ENCODE measurements at regions not wholly inside any gene's neighbourhood (a gene's known extent, or its start where the extent isn't known, plus 50 kb on each side); places are given as distances from the start of the nearest gene placed in this dataset.
"Not testable (repeated sequence)": the region's sequence is repeated elsewhere in the genome, so short reads cannot be mapped to it uniquely, and the experiment has no call there.

GRCh38 chr4:91684955-91685354, 618.8 kb upstream of the GRID2 start:
- Histone ChIP-seq H3K4me3 (ENCODE audit: low read length) (no peak overlapping the region), H3K27ac (ENCODE audit: low read depth in 1 of 2, low read length in 2 of 2) (no peak overlapping the region), H3K36me3 (ENCODE audit: insufficient read depth, low read length) (no peaks in the 10 kb centered on the region), H3K9me3 (ENCODE audit: control insufficient read depth in 1 of 2, insufficient read depth in 1 of 2, low read length in 2 of 2) (no peaks in the 10 kb centered on the region), H3K27me3 (ENCODE audit: control insufficient read depth in 1 of 2, insufficient read depth in 2 of 2, low read length in 2 of 2) (no peaks in the 10 kb centered on the region), H3K4me1 (ENCODE audit: insufficient read depth, low read length) (no peaks in the 10 kb centered on the region)
- CTCF ChIA-PET: no interaction called here
- Mint-ChIP-seq H3K27me3 (no peaks in the 10 kb centered on the region), H3K27ac (no peak overlapping the region), H3K4me3 (no peak overlapping the region), H3K4me1 (ENCODE audit: low read depth) (no peaks in the 10 kb centered on the region), H3K36me3 (ENCODE audit: low read depth) (no peaks in the 10 kb centered on the region), H3K9me3 (peaks cover 17% of the 10 kb centered on the region)
- TF ChIP-seq CTCF (IDR thresholded peaks at IDR 0.05): no peak
- ATAC-seq (ENCODE audit: poor library complexity) (no peak), DNase-seq (no peak)
- intact Hi-C loops (cut with DNase I, micrococcal nuclease): no loop called here
- POLR2A ChIA-PET: no interaction called here

- Histone ChIP-seq H3K27ac (ENCODE audit: low read depth in 1 of 2, low read length in 2 of 2) (no peak overlapping the region), H3K4me1 (ENCODE audit: insufficient read depth, low read length) (no peaks in the 10 kb centered on the region), H3K4me3 (ENCODE audit: low read length) (no peak overlapping the region), H3K27me3 (ENCODE audit: control insufficient read depth in 1 of 2, insufficient read depth in 2 of 2, low read length in 2 of 2) (no peaks in the 10 kb centered on the region), H3K9me3 (ENCODE audit: control insufficient read depth in 1 of 2, insufficient read depth in 1 of 2, low read length in 2 of 2) (peaks cover 0 to 4% of the 10 kb centered on the region in 2 experiments), H3K36me3 (ENCODE audit: insufficient read depth, low read length) (no peaks in the 10 kb centered on the region)
- H3K27ac Mint-ChIP-seq: no peak overlapping the region
- H3K36me3 Mint-ChIP-seq (ENCODE audit: low read depth): no peaks in the 10 kb centered on the region
- TF ChIP-seq CTCF (IDR thresholded peaks at IDR 0.05): no peak
- H3K4me1 Mint-ChIP-seq (ENCODE audit: low read depth): no peaks in the 10 kb centered on the region
- ChIA-PET POLR2A (no interaction called here), CTCF (no interaction called here)
- ATAC-seq (ENCODE audit: poor library complexity): no peak
- peaks cover 20% of the 10 kb centered on the region for H3K9me3 Mint-ChIP-seq
- no peak for DNase-seq
- no peaks in the 10 kb centered on the region for H3K27me3 Mint-ChIP-seq
- no peak overlapping the region for H3K4me3 Mint-ChIP-seq
- intact Hi-C loops (cut with DNase I, micrococcal nuclease): no loop called here
Observed at GRCh38 chr4:91688413-91688812, 615.4 kb upstream of the GRID2 start.

- H3K9me3 Mint-ChIP-seq: peaks cover 22% of the 10 kb centered on the region
- H3K4me3 Mint-ChIP-seq; H3K9me3 ChIP-seq (ENCODE audit: control insufficient read depth in 1 of 2, insufficient read depth in 1 of 2, low read length in 2 of 2); H3K36me3 ChIP-seq (ENCODE audit: insufficient read depth, low read length); H3K27me3 ChIP-seq (ENCODE audit: control insufficient read depth in 1 of 2, insufficient read depth in 2 of 2, low read length in 2 of 2); ATAC-seq (ENCODE audit: poor library complexity); H3K27me3 Mint-ChIP-seq; CTCF ChIA-PET; H3K4me3 ChIP-seq (ENCODE audit: low read length); H3K27ac Mint-ChIP-seq; H3K27ac ChIP-seq (ENCODE audit: low read depth in 1 of 2, low read length in 2 of 2); H3K4me1 ChIP-seq (ENCODE audit: insufficient read depth, low read length); intact Hi-C loops (cut with DNase I, micrococcal nuclease); DNase-seq; H3K36me3 Mint-ChIP-seq (ENCODE audit: low read depth); POLR2A ChIA-PET; H3K4me1 Mint-ChIP-seq (ENCODE audit: low read depth): not testable (repeated sequence)
Observed at GRCh38 chr4:91699691-91700090, 604.1 kb upstream of the GRID2 start.

GRCh38 chr4:91729851-91730250, 573.9 kb upstream of the GRID2 start:
- no peak for DNase-seq
- Mint-ChIP-seq H3K9me3 (peaks cover 3% of the 10 kb centered on the region), H3K27me3 (no peaks in the 10 kb centered on the region), H3K4me1 (ENCODE audit: low read depth) (no peaks in the 10 kb centered on the region), H3K4me3 (no peak overlapping the region), H3K36me3 (ENCODE audit: low read depth) (no peaks in the 10 kb centered on the region), H3K27ac (no peak overlapping the region)
- no peaks in the 10 kb centered on the region for H3K36me3 ChIP-seq (ENCODE audit: insufficient read depth, low read length)
- no peak for TF ChIP-seq CTCF (IDR thresholded peaks at IDR 0.05)
- intact Hi-C loops (cut with DNase I, micrococcal nuclease): no loop called here
- ATAC-seq (ENCODE audit: poor library complexity): no peak
- H3K27ac ChIP-seq (ENCODE audit: low read depth in 1 of 2, low read length in 2 of 2): no peak overlapping the region
- no peaks in the 10 kb centered on the region for H3K4me1 ChIP-seq (ENCODE audit: insufficient read depth, low read length)
- no peaks in the 10 kb centered on the region for H3K27me3 ChIP-seq (ENCODE audit: control insufficient read depth in 1 of 2, insufficient read depth in 2 of 2, low read length in 2 of 2)
- POLR2A ChIA-PET: no interaction called here
- H3K9me3 ChIP-seq (ENCODE audit: control insufficient read depth in 1 of 2, insufficient read depth in 1 of 2, low read length in 2 of 2): peaks cover 0 to 3% of the 10 kb centered on the region in 2 experiments
- no peak overlapping the region for H3K4me3 ChIP-seq (ENCODE audit: low read length)
- CTCF ChIA-PET: no interaction called here

Data from CD4-positive, alpha-beta T cell (primary cell).